ENCODE measurements at regions not wholly inside any gene's neighbourhood (a gene's known extent, or its start where the extent isn't known, plus 50 kb on each side); places are given as distances from the start of the nearest gene placed in this dataset.

- H3K9me3 ChIP-seq (ENCODE audit: severe bottlenecking) = peaks cover 7% of the 10 kb centered on the region
- H3K27ac ChIP-seq = no peak overlapping the region
- no peak for TF ChIP-seq CTCF (IDR thresholded peaks at IDR 0.05; ENCODE audit: low read depth, low read length)
- no peak for DNase-seq
- H3K4me3 ChIP-seq (ENCODE audit: low read depth, low read length) = no peak overlapping the region
- no peaks in the 10 kb centered on the region for H3K36me3 ChIP-seq
- no peaks in the 10 kb centered on the region for H3K27me3 ChIP-seq (ENCODE audit: insufficient read depth, low read depth, severe bottlenecking)
These were observed 242.4 kb upstream of the SALL1 start for GRCh38 chr16:51393381-51394005.

GRCh38 chr16:51392521-51393187 is 241.6 kb upstream of the SALL1 start:
- Histone ChIP-seq H3K4me3 (ENCODE audit: low read depth, low read length) (no peak overlapping the region), H3K27ac (no peak overlapping the region), H3K9me3 (ENCODE audit: severe bottlenecking) (peaks cover 7% of the 10 kb centered on the region), H3K27me3 (ENCODE audit: insufficient read depth, low read depth, severe bottlenecking) (no peaks in the 10 kb centered on the region), H3K36me3 (no peaks in the 10 kb centered on the region)
- no peak for DNase-seq
- TF ChIP-seq CTCF (IDR thresholded peaks at IDR 0.05; ENCODE audit: low read depth, low read length) = no peak

- Histone ChIP-seq H3K27ac (no peak overlapping the region), H3K27me3 (ENCODE audit: insufficient read depth, low read depth, severe bottlenecking) (no peaks in the 10 kb centered on the region), H3K9me3 (ENCODE audit: severe bottlenecking) (peaks cover 7% of the 10 kb centered on the region), H3K36me3 (no peaks in the 10 kb centered on the region), H3K4me3 (ENCODE audit: low read depth, low read length) (no peak overlapping the region)
- DNase-seq = no peak
- no peak for TF ChIP-seq CTCF (IDR thresholded peaks at IDR 0.05; ENCODE audit: low read depth, low read length)
These were observed 240.9 kb upstream of the SALL1 start for GRCh38 chr16:51391798-51392511.

- Histone ChIP-seq H3K27ac (no peak overlapping the region), H3K4me3 (ENCODE audit: low read depth, low read length) (no peak overlapping the region), H3K27me3 (ENCODE audit: insufficient read depth, low read depth, severe bottlenecking) (no peaks in the 10 kb centered on the region), H3K36me3 (no peaks in the 10 kb centered on the region), H3K9me3 (ENCODE audit: severe bottlenecking) (peaks cover 7% of the 10 kb centered on the region)
- DNase-seq = no peak
- TF ChIP-seq CTCF (IDR thresholded peaks at IDR 0.05; ENCODE audit: low read depth, low read length) = no peak
These were observed 239.8 kb upstream of the SALL1 start for GRCh38 chr16:51390877-51391276.

- Histone ChIP-seq H3K27me3 (ENCODE audit: insufficient read depth, low read depth, severe bottlenecking) (no peaks in the 10 kb centered on the region), H3K36me3 (no peaks in the 10 kb centered on the region), H3K4me3 (ENCODE audit: low read depth, low read length) (no peak overlapping the region), H3K9me3 (ENCODE audit: severe bottlenecking) (peaks cover 7% of the 10 kb centered on the region), H3K27ac (no peak overlapping the region)
- no peak for TF ChIP-seq CTCF (IDR thresholded peaks at IDR 0.05; ENCODE audit: low read depth, low read length)
- DNase-seq = no peak
These were observed 238.8 kb upstream of the SALL1 start for GRCh38 chr16:51389881-51390280.
